ENCODE measurements at regions not wholly inside any gene's neighbourhood (a gene's known extent, or its start where the extent isn't known, plus 50 kb on each side); places are given as distances from the start of the nearest gene placed in this dataset.

GRCh38 chr10:83698899-83699298 is 440.4 kb upstream of the GHITM start:
- TF ChIP-seq CTCF (IDR thresholded peaks at IDR 0.05; ENCODE audit: low read length) (no peak), EZH2 (IDR thresholded peaks at IDR 0.05; ENCODE audit: borderline replicate concordance, low read length) (no peak)

All from OCI-LY1 (cell line).